Liver (tissue), 8 donors: ENCODE measurements at regions not wholly inside any gene's neighbourhood (a gene's known extent, or its start where the extent isn't known, plus 50 kb on each side); places are given as distances from the start of the nearest gene placed in this dataset.

Experiments used
- DNase-seq: peaks from one replicate; pipeline ENCODE4 v3.0.0-alpha.2; 2017; ENCODE audit warnings: low spot score
- H3K27ac ChIP-seq, 2 donors: one replicate each; pipeline ENCODE4 v1.7.0; 2013; ENCODE audit warnings: inconsistent platforms in 2 of 2, low read length in 2 of 2, control low read depth in 1 of 2, low read depth in 1 of 2, mild to moderate bottlenecking in 1 of 2
- H3K27me3 ChIP-seq, 4 donors: one replicate each; pipeline versions ENCODE4 v1.6.1 to v1.7.0; 2013; ENCODE audit warnings: low read length in 3 of 4, inconsistent platforms in 1 of 4, mild to moderate bottlenecking in 1 of 4, moderate library complexity in 1 of 4; ENCODE audit not compliant: control insufficient read depth in 4 of 4, insufficient read depth in 4 of 4
- H3K36me3 ChIP-seq, 4 donors: one replicate each; pipeline versions ENCODE4 v1.6.1 to v1.7.0; 2013; ENCODE audit warnings: low read length in 3 of 4, mild to moderate bottlenecking in 3 of 4, low read depth in 1 of 4, moderate library complexity in 1 of 4; ENCODE audit not compliant: control insufficient read depth in 4 of 4, insufficient read depth in 3 of 4
- H3K4me1 ChIP-seq, 4 donors: one replicate each; pipeline versions ENCODE4 v1.6.1 to v1.7.0; 2013; ENCODE audit warnings: low read length in 3 of 4, mild to moderate bottlenecking in 3 of 4, moderate library complexity in 1 of 4; ENCODE audit not compliant: control insufficient read depth in 4 of 4, insufficient read depth in 4 of 4
- H3K4me3 ChIP-seq, 3 donors: one replicate each; pipeline versions ENCODE4 v1.6.1 to v1.7.0; 2013; ENCODE audit warnings: low read length in 3 of 3, control low read depth in 1 of 3, low read depth in 1 of 3, mild to moderate bottlenecking in 1 of 3
- H3K9ac ChIP-seq, 2 donors: one replicate each; pipeline ENCODE4 v1.7.0; 2013; ENCODE audit warnings: low read length in 2 of 2, mild to moderate bottlenecking in 2 of 2, moderate library complexity in 2 of 2, control low read depth in 1 of 2, low read depth in 1 of 2
- H3K9me3 ChIP-seq, 4 donors: one replicate each; pipeline versions ENCODE4 v1.6.1 to v1.7.0; 2013; ENCODE audit warnings: low read length in 3 of 4; ENCODE audit not compliant: control insufficient read depth in 4 of 4
- ATF3 ChIP-seq: IDR thresholded peaks from 2 replicates; pipeline ENCODE4 v1.6.1; 2016; ENCODE audit warnings: antibody characterized with exemption
- CTCF ChIP-seq: fragments of 150-350 bp; IDR thresholded peaks from 2 replicates; pipeline ENCODE4 v1.5.1; 2017; ENCODE audit warnings: improper control_type of control experiment, low read depth, low read length; ENCODE audit not compliant: missing input control
- EGR1 ChIP-seq, 2 donors: IDR thresholded peaks; 2 replicates each; pipeline ENCODE4 v1.6.1; 2016 to 2018; ENCODE audit warnings: antibody characterized with exemption in 2 of 2, low read depth in 2 of 2
- FOXA1 ChIP-seq: IDR thresholded peaks from 2 replicates; pipeline ENCODE4 v1.6.1; 2016; ENCODE audit warnings: antibody characterized with exemption
- GABPA ChIP-seq, 2 donors: IDR thresholded peaks in 1 of 2; conservative IDR thresholded peaks in 1 of 2; 2 replicates each; pipeline ENCODE4 v1.6.1; 2016; ENCODE audit warnings: antibody characterized with exemption in 2 of 2, mild to moderate bottlenecking in 1 of 2, moderate library complexity in 1 of 2
- HNF4A ChIP-seq, 2 donors: conservative IDR thresholded peaks; 2 replicates each; pipeline ENCODE4 v1.6.1; 2016; ENCODE audit warnings: antibody characterized with exemption in 2 of 2, mild to moderate bottlenecking in 2 of 2
- HNF4G ChIP-seq: IDR thresholded peaks from 2 replicates; pipeline ENCODE4 v1.6.1; 2016; ENCODE audit warnings: antibody characterized with exemption
- JUND ChIP-seq, 2 donors: IDR thresholded peaks; 2 replicates each; pipeline ENCODE4 v1.6.1; 2016; ENCODE audit warnings: antibody characterized with exemption in 2 of 2
- MAX ChIP-seq: IDR thresholded peaks from 2 replicates; pipeline ENCODE4 v1.6.1; 2016; ENCODE audit warnings: antibody characterized with exemption
- NR2F2 ChIP-seq: IDR thresholded peaks from 2 replicates; pipeline ENCODE4 v1.6.1; 2016; ENCODE audit warnings: antibody characterized with exemption
- RAD21 ChIP-seq, 2 donors: IDR thresholded peaks; 2 replicates each; pipeline ENCODE4 v1.6.1; 2016; ENCODE audit warnings: antibody characterized with exemption in 2 of 2, mild to moderate bottlenecking in 2 of 2
- REST ChIP-seq: IDR thresholded peaks from 2 replicates; pipeline ENCODE4 v1.6.1; 2016; ENCODE audit warnings: antibody characterized with exemption, mild to moderate bottlenecking
- RXRA ChIP-seq, 2 donors: IDR thresholded peaks; 2 replicates each; pipeline ENCODE4 v1.6.1; 2017 to 2018; ENCODE audit warnings: antibody characterized with exemption in 2 of 2, mild to moderate bottlenecking in 1 of 2
- SP1 ChIP-seq: IDR thresholded peaks from 2 replicates; pipeline ENCODE4 v1.6.1; 2018; ENCODE audit warnings: antibody characterized with exemption, mild to moderate bottlenecking
- TAF1 ChIP-seq: conservative IDR thresholded peaks from 2 replicates; pipeline ENCODE4 v1.6.1; 2016; ENCODE audit warnings: antibody characterized with exemption, mild to moderate bottlenecking
- YY1 ChIP-seq: IDR thresholded peaks from 2 replicates; pipeline ENCODE4 v1.6.1; 2016; ENCODE audit warnings: antibody characterized with exemption, mild to moderate bottlenecking
- ZBTB33 ChIP-seq: IDR thresholded peaks from 2 replicates; pipeline ENCODE4 v1.6.1; 2016; ENCODE audit warnings: antibody characterized with exemption
- WGBS: extraction: QIAGEN DNeasy Blood & Tissue Kit; methylation state at CpG from one replicate; pipeline ENCODE4 v1.1.7; 2013; 5-methylcytosine and 5-hydroxymethylcytosine counted together
- donor health status: healthy.
- donor health status: healthy.
- donor health status: healthy.
- donor health status: healthy.
- donor health status: healthy.

- no peak for TF ChIP-seq REST
- no peak for TF ChIP-seq EGR1 (IDR thresholded peaks at IDR 0.05; ENCODE audit: low read depth in 2 of 2)
- TF ChIP-seq YY1, result no peak
- no peak for TF ChIP-seq HNF4G
- no peak for TF ChIP-seq TAF1
- TF ChIP-seq ATF3, result no peak
Measured at GRCh38 chr13:50334944-50335343, 319.7 kb downstream of the KCNRG start (continued).

GRCh38 chr13:50339271-50339670 lies 324.0 kb downstream of the KCNRG start:
- H3K9ac ChIP-seq, result peak overlapping the region in 1 of 2 donors; percentile 38
- no peaks in the 10 kb centered on the region for H3K27me3 ChIP-seq
- H3K9me3 ChIP-seq, result no peaks in the 10 kb centered on the region
- H3K36me3 ChIP-seq, result no peaks in the 10 kb centered on the region
- no peak overlapping the region for H3K27ac ChIP-seq
- peaks cover 0 to 6% (median 0%) of the 10 kb centered on the region in 4 donors for H3K4me1 ChIP-seq
- DNase-seq, result no peak
- H3K4me3 ChIP-seq, result no peak overlapping the region
- 74% methylated on average over 1 of the region's 1 CpG for WGBS
- TF ChIP-seq RAD21 (IDR thresholded peaks at IDR 0.05) (no peak), JUND (IDR thresholded peaks at IDR 0.05) (no peak), HNF4A (conservative IDR thresholded peaks at IDR 0.05) (no peak)

GRCh38 chr13:50340146-50340545 lies 324.9 kb downstream of the KCNRG start:
- Histone ChIP-seq H3K4me3 (no peak overlapping the region), H3K9ac (no peak overlapping the region), H3K27me3 (no peaks in the 10 kb centered on the region), H3K4me1 (no peaks in the 10 kb centered on the region), H3K36me3 (no peaks in the 10 kb centered on the region), H3K27ac (no peak overlapping the region), H3K9me3 (no peaks in the 10 kb centered on the region)
- no peak for DNase-seq
- 95% methylated on average over 4 of the region's 4 CpGs for WGBS
- TF ChIP-seq RAD21 (IDR thresholded peaks at IDR 0.05) (no peak), HNF4A (conservative IDR thresholded peaks at IDR 0.05) (no peak), SP1 (no peak), MAX (no peak), GABPA (IDR thresholded peaks at IDR 0.05 in 1 of 2, conservative IDR thresholded peaks at IDR 0.05 in 1 of 2) (no peak), REST (no peak), CTCF (no peak), ZBTB33 (no peak), FOXA1 (no peak), RXRA (IDR thresholded peaks at IDR 0.05) (no peak), NR2F2 (no peak), TAF1 (no peak), EGR1 (IDR thresholded peaks at IDR 0.05; ENCODE audit: low read depth in 2 of 2) (no peak), YY1 (no peak), JUND (IDR thresholded peaks at IDR 0.05) (no peak), ATF3 (no peak)
